ENCODE measurements at regions not wholly inside any gene's neighbourhood (a gene's known extent, or its start where the extent isn't known, plus 50 kb on each side); places are given as distances from the start of the nearest gene placed in this dataset.

GRCh38 chr21:35414056-35414455 is 365.0 kb upstream of the RUNX1 start:
- DNase-seq: no peak

GRCh38 chr21:35412231-35412630 is 363.1 kb upstream of the RUNX1 start:
- DNase-seq: no peak

- no peak for DNase-seq
Measured at GRCh38 chr21:35411434-35411833, 362.3 kb upstream of the RUNX1 start.

GRCh38 chr21:35410656-35411055 is 361.6 kb upstream of the RUNX1 start:
- no peak for DNase-seq

GRCh38 chr21:35410123-35410522 is 361.0 kb upstream of the RUNX1 start:
- no peak for DNase-seq

GRCh38 chr21:35408401-35408800 is 359.3 kb upstream of the RUNX1 start:
- no peak for DNase-seq

GRCh38 chr21:35406635-35407034 is 357.5 kb upstream of the RUNX1 start:
- DNase-seq: no peak

GRCh38 chr21:35405981-35406380 is 356.9 kb upstream of the RUNX1 start:
- DNase-seq: no peak

GRCh38 chr21:35404247-35404646 is 355.1 kb upstream of the RUNX1 start:
- DNase-seq: no peak

- no peak for DNase-seq
Measured at GRCh38 chr21:35402061-35402460, 353.0 kb upstream of the RUNX1 start.

- no peak for DNase-seq
Measured at GRCh38 chr21:35401476-35401875, 352.4 kb upstream of the RUNX1 start.

- DNase-seq: peak; percentile 74
Measured at GRCh38 chr21:35400233-35400939, 351.3 kb upstream of the RUNX1 start.

GRCh38 chr21:35399706-35400105 is 350.6 kb upstream of the RUNX1 start:
- DNase-seq: no peak

GRCh38 chr21:35399002-35399530 is 350.0 kb upstream of the RUNX1 start:
- DNase-seq: no peak

- DNase-seq: no peak
Measured at GRCh38 chr21:35398346-35398982, 349.4 kb upstream of the RUNX1 start.

GRCh38 chr21:35397781-35398180 is 348.7 kb upstream of the RUNX1 start:
- no peak for DNase-seq

GRCh38 chr21:35396655-35397054 is 347.6 kb upstream of the RUNX1 start:
- no peak for DNase-seq

- DNase-seq: no peak
Measured at GRCh38 chr21:35395728-35396127, 346.6 kb upstream of the RUNX1 start.

GRCh38 chr21:35394634-35395369 is 345.7 kb upstream of the RUNX1 start:
- DNase-seq: no peak

- DNase-seq: no peak
Measured at GRCh38 chr21:35394049-35394448, 344.9 kb upstream of the RUNX1 start.

- no peak for DNase-seq
Measured at GRCh38 chr21:35390013-35390776, 341.1 kb upstream of the RUNX1 start.

- DNase-seq: no peak
Measured at GRCh38 chr21:35386491-35387079, 337.5 kb upstream of the RUNX1 start.

- DNase-seq: no peak
Measured at GRCh38 chr21:35384375-35384774, 335.3 kb upstream of the RUNX1 start.

All from NCI-H82 (cell line).